ENCODE measurements at regions not wholly inside any gene's neighbourhood (a gene's known extent, or its start where the extent isn't known, plus 50 kb on each side); places are given as distances from the start of the nearest gene placed in this dataset.

- no peak overlapping the region for H3K4me3 ChIP-seq (ENCODE audit: low read length)
- no peaks in the 10 kb centered on the region for H3K36me3 ChIP-seq (ENCODE audit: control insufficient read depth, low read depth, low read length)
- H3K27ac ChIP-seq (ENCODE audit: low read length): no peak overlapping the region
- H3K27me3 ChIP-seq (ENCODE audit: control insufficient read depth, insufficient read depth, low read length): no peaks in the 10 kb centered on the region
- H3K9me3 ChIP-seq (ENCODE audit: control insufficient read depth, low read depth, low read length): no peaks in the 10 kb centered on the region
- H3K4me1 ChIP-seq (ENCODE audit: control insufficient read depth, low read depth, low read length): no peaks in the 10 kb centered on the region
- H3K9ac ChIP-seq (ENCODE audit: low read length): no peak overlapping the region
Observed at GRCh38 chr4:56286763-56287162, 100.5 kb downstream of the AASDH start.

DNA sequence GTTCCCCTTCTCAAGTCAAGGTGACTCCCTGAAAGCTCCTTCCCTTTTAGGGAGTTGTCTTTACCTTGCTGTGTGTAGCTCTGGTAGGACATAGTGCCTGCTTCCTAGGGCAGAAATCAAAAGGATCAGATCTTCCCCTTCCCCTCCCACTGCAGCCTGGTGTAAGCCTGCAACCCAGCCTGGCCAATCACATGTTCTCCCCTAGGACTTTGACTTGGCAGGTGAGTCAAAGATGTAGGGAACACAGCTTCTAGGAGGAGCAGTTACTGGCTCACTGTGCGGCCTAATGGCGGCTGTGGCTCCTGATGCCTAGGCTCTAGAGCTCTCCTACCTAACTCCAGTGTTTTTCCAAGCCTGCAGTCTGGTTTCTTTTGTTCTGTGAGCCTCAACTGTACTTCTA lies 103.9 kb downstream of the AASDH start:
- Histone ChIP-seq H3K36me3 (ENCODE audit: control insufficient read depth, low read depth, low read length) (no peaks in the 10 kb centered on the region), H3K4me3 (ENCODE audit: low read length) (no peak overlapping the region)

GRCh38 chr4:56282004-56282403 lies 105.3 kb downstream of the AASDH start:
- no peak overlapping the region for H3K9ac ChIP-seq (ENCODE audit: low read length)
- H3K4me3 ChIP-seq (ENCODE audit: low read length): no peak overlapping the region
- no peak overlapping the region for H3K27ac ChIP-seq (ENCODE audit: low read length)
- H3K27me3 ChIP-seq (ENCODE audit: control insufficient read depth, insufficient read depth, low read length): no peaks in the 10 kb centered on the region
- H3K4me1 ChIP-seq (ENCODE audit: control insufficient read depth, low read depth, low read length): no peaks in the 10 kb centered on the region
- no peaks in the 10 kb centered on the region for H3K36me3 ChIP-seq (ENCODE audit: control insufficient read depth, low read depth, low read length)
- no peaks in the 10 kb centered on the region for H3K9me3 ChIP-seq (ENCODE audit: control insufficient read depth, low read depth, low read length)

More for the DNA sequence above, 103.9 kb downstream of the AASDH start:
- H3K9me3 ChIP-seq (ENCODE audit: control insufficient read depth, low read depth, low read length): no peaks in the 10 kb centered on the region
- no peak overlapping the region for H3K27ac ChIP-seq (ENCODE audit: low read length)
- H3K4me1 ChIP-seq (ENCODE audit: control insufficient read depth, low read depth, low read length): no peaks in the 10 kb centered on the region
- no peaks in the 10 kb centered on the region for H3K27me3 ChIP-seq (ENCODE audit: control insufficient read depth, insufficient read depth, low read length)
- no peak overlapping the region for H3K9ac ChIP-seq (ENCODE audit: low read length)

- Histone ChIP-seq H3K27me3 (ENCODE audit: control insufficient read depth, insufficient read depth, low read length) (no peaks in the 10 kb centered on the region), H3K4me3 (ENCODE audit: low read length) (no peak overlapping the region), H3K27ac (ENCODE audit: low read length) (no peak overlapping the region), H3K9me3 (ENCODE audit: control insufficient read depth, low read depth, low read length) (no peaks in the 10 kb centered on the region), H3K4me1 (ENCODE audit: control insufficient read depth, low read depth, low read length) (no peaks in the 10 kb centered on the region), H3K36me3 (ENCODE audit: control insufficient read depth, low read depth, low read length) (no peaks in the 10 kb centered on the region), H3K9ac (ENCODE audit: low read length) (no peak overlapping the region)
Observed at GRCh38 chr4:56276547-56276946, 110.7 kb downstream of the AASDH start.

DNA sequence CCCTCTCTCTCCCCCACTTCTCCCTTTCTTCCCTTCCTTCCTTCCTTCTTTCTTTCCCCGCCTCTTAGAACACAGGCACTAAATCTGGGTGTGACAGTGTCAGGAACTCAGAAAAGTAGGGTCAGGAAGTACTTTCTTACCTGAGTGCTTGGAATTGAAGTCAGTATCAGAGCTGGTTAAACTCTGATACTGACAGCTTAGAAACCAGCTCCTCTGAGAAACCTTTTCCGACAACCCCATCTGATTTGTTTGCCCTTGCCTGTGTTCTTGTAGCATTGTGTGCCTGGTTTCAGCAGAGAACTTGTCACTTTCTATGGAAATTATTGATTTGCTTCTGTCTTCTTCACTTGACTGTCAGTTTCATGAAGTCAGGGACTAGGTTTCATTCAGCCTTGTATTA lies 113.9 kb downstream of the AASDH start:
- H3K4me3 ChIP-seq (ENCODE audit: low read length): no peak overlapping the region
- no peak overlapping the region for H3K27ac ChIP-seq (ENCODE audit: low read length)
- H3K9ac ChIP-seq (ENCODE audit: low read length): no peak overlapping the region
- H3K4me1 ChIP-seq (ENCODE audit: control insufficient read depth, low read depth, low read length): no peaks in the 10 kb centered on the region
- no peaks in the 10 kb centered on the region for H3K36me3 ChIP-seq (ENCODE audit: control insufficient read depth, low read depth, low read length)
- H3K9me3 ChIP-seq (ENCODE audit: control insufficient read depth, low read depth, low read length): no peaks in the 10 kb centered on the region
- no peaks in the 10 kb centered on the region for H3K27me3 ChIP-seq (ENCODE audit: control insufficient read depth, insufficient read depth, low read length)

GRCh38 chr4:56272927-56273326 lies 114.4 kb downstream of the AASDH start:
- Histone ChIP-seq H3K9ac (ENCODE audit: low read length) (no peak overlapping the region), H3K4me3 (ENCODE audit: low read length) (no peak overlapping the region), H3K27ac (ENCODE audit: low read length) (no peak overlapping the region), H3K27me3 (ENCODE audit: control insufficient read depth, insufficient read depth, low read length) (no peaks in the 10 kb centered on the region), H3K36me3 (ENCODE audit: control insufficient read depth, low read depth, low read length) (no peaks in the 10 kb centered on the region), H3K9me3 (ENCODE audit: control insufficient read depth, low read depth, low read length) (no peaks in the 10 kb centered on the region), H3K4me1 (ENCODE audit: control insufficient read depth, low read depth, low read length) (no peaks in the 10 kb centered on the region)

- no peaks in the 10 kb centered on the region for H3K36me3 ChIP-seq (ENCODE audit: control insufficient read depth, low read depth, low read length)
- H3K9ac ChIP-seq (ENCODE audit: low read length): no peak overlapping the region
Observed at GRCh38 chr4:56272003-56272402, 115.3 kb downstream of the AASDH start.

DNA sequence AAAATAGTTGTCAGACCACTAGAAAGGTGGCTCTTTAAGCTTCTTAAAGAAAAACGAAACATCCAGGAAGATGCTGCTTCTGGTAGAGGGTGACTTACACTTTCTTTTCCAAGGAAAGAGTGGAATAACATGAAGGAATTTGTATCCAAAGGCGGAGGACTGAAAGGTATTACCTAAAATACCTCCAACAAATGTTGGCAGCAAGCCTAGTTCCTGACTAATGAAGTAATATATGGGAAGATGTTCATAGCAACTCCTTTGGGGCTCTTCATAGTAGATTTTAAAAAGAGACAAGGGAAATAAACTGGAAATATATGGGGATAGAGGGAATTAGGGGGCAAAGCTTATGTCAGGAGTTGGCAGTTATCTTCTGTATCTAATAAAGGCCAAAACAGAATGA lies 116.2 kb downstream of the AASDH start:
- H3K36me3 ChIP-seq (ENCODE audit: control insufficient read depth, low read depth, low read length): no peaks in the 10 kb centered on the region
- no peak overlapping the region for H3K9ac ChIP-seq (ENCODE audit: low read length)
- H3K27ac ChIP-seq (ENCODE audit: low read length): no peak overlapping the region

More at GRCh38 chr4:56272003-56272402, 115.3 kb downstream of the AASDH start:
- H3K9me3 ChIP-seq (ENCODE audit: control insufficient read depth, low read depth, low read length): no peaks in the 10 kb centered on the region
- no peaks in the 10 kb centered on the region for H3K4me1 ChIP-seq (ENCODE audit: control insufficient read depth, low read depth, low read length)
- no peak overlapping the region for H3K4me3 ChIP-seq (ENCODE audit: low read length)
- no peak overlapping the region for H3K27ac ChIP-seq (ENCODE audit: low read length)
- H3K27me3 ChIP-seq (ENCODE audit: control insufficient read depth, insufficient read depth, low read length): no peaks in the 10 kb centered on the region

GRCh38 chr4:56267558-56267957 lies 119.7 kb downstream of the AASDH start:
- Histone ChIP-seq H3K27me3 (ENCODE audit: control insufficient read depth, insufficient read depth, low read length) (no peaks in the 10 kb centered on the region), H3K9ac (ENCODE audit: low read length) (no peak overlapping the region), H3K36me3 (ENCODE audit: control insufficient read depth, low read depth, low read length) (no peaks in the 10 kb centered on the region), H3K9me3 (ENCODE audit: control insufficient read depth, low read depth, low read length) (no peaks in the 10 kb centered on the region), H3K27ac (ENCODE audit: low read length) (no peak overlapping the region), H3K4me1 (ENCODE audit: control insufficient read depth, low read depth, low read length) (no peaks in the 10 kb centered on the region), H3K4me3 (ENCODE audit: low read length) (no peak overlapping the region)

More for the DNA sequence above, 116.2 kb downstream of the AASDH start:
- H3K27me3 ChIP-seq (ENCODE audit: control insufficient read depth, insufficient read depth, low read length): no peaks in the 10 kb centered on the region
- no peaks in the 10 kb centered on the region for H3K9me3 ChIP-seq (ENCODE audit: control insufficient read depth, low read depth, low read length)
- H3K4me1 ChIP-seq (ENCODE audit: control insufficient read depth, low read depth, low read length): no peaks in the 10 kb centered on the region
- H3K4me3 ChIP-seq (ENCODE audit: low read length): no peak overlapping the region

DNA sequence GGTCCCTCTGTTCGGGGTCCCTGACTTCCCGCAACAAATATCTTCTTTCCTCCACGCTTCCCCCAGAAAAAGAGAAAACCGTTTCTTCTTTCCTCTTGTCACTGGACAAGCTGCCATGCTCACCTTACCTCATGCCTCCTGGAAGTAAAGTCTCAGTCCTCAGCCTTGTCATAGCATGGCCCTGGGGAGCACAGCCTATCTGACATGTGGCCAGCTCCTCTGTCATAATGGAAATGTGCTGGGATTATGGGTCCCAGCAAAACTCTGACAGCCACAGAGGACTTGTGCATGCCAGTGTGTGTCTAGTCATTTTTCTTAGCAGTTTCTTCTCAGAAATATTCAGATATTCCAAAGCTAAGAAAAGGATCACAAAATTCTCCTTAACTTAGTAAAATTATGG lies 122.4 kb downstream of the AASDH start:
- Histone ChIP-seq H3K27ac (ENCODE audit: low read length) (no peak overlapping the region), H3K9ac (ENCODE audit: low read length) (no peak overlapping the region), H3K36me3 (ENCODE audit: control insufficient read depth, low read depth, low read length) (no peaks in the 10 kb centered on the region), H3K9me3 (ENCODE audit: control insufficient read depth, low read depth, low read length) (no peaks in the 10 kb centered on the region), H3K4me1 (ENCODE audit: control insufficient read depth, low read depth, low read length) (no peaks in the 10 kb centered on the region), H3K4me3 (ENCODE audit: low read length) (no peak overlapping the region), H3K27me3 (ENCODE audit: control insufficient read depth, insufficient read depth, low read length) (no peaks in the 10 kb centered on the region)

GRCh38 chr4:56261027-56261426 lies 126.3 kb downstream of the AASDH start:
- Histone ChIP-seq H3K36me3 (ENCODE audit: control insufficient read depth, low read depth, low read length) (no peaks in the 10 kb centered on the region), H3K27ac (ENCODE audit: low read length) (no peak overlapping the region), H3K9me3 (ENCODE audit: control insufficient read depth, low read depth, low read length) (no peaks in the 10 kb centered on the region), H3K9ac (ENCODE audit: low read length) (no peak overlapping the region), H3K4me1 (ENCODE audit: control insufficient read depth, low read depth, low read length) (peaks cover 7% of the 10 kb centered on the region), H3K4me3 (ENCODE audit: low read length) (no peak overlapping the region), H3K27me3 (ENCODE audit: control insufficient read depth, insufficient read depth, low read length) (no peaks in the 10 kb centered on the region)

DNA sequence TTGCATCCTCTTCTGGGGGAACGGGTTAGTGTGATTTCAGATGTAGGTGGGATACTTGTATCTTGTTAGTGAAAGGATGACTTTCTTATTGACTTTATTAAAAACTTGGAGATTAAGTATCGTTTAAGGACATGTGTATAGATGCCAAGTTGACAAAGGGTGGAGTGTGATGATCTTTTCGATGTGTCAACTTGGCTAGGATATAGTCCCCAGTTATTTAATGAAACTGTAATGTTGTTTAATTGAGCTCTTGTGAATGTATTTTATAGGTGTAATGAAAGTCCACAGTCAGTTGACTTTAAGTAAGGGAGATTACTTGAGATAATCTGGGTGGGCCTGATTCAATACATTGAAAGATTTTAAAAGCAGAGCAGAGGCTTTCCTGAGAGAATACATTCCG lies 127.0 kb downstream of the AASDH start:
- H3K9ac ChIP-seq (ENCODE audit: low read length): no peak overlapping the region
- no peaks in the 10 kb centered on the region for H3K9me3 ChIP-seq (ENCODE audit: control insufficient read depth, low read depth, low read length)
- H3K27ac ChIP-seq (ENCODE audit: low read length): no peak overlapping the region
- H3K27me3 ChIP-seq (ENCODE audit: control insufficient read depth, insufficient read depth, low read length): no peaks in the 10 kb centered on the region
- no peak overlapping the region for H3K4me3 ChIP-seq (ENCODE audit: low read length)
- no peaks in the 10 kb centered on the region for H3K36me3 ChIP-seq (ENCODE audit: control insufficient read depth, low read depth, low read length)
- peaks cover 7% of the 10 kb centered on the region for H3K4me1 ChIP-seq (ENCODE audit: control insufficient read depth, low read depth, low read length)
